ENCODE measurements at regions not wholly inside any gene's neighbourhood (a gene's known extent, or its start where the extent isn't known, plus 50 kb on each side); places are given as distances from the start of the nearest gene placed in this dataset.

- DNase-seq, result no peak
These were observed 60.2 kb upstream of the KSR1 start for GRCh38 chr17:27396045-27396444.

- DNase-seq, result no peak
These were observed 59.3 kb upstream of the KSR1 start for GRCh38 chr17:27396941-27397340.

- no peak for DNase-seq
These were observed 57.6 kb upstream of the KSR1 start for GRCh38 chr17:27398691-27399090.

GRCh38 chr17:27400991-27401390 lies 55.3 kb upstream of the KSR1 start:
- DNase-seq, result no peak

- DNase-seq, result no peak
These were observed 53.3 kb upstream of the KSR1 start for GRCh38 chr17:27402943-27403342.

- no peak for DNase-seq
These were observed 52.7 kb upstream of the KSR1 start for GRCh38 chr17:27403480-27404005.

- no peak for DNase-seq
These were observed 51.6 kb upstream of the KSR1 start for GRCh38 chr17:27404676-27405075.
